Hepatocyte (in vitro differentiated cells): ENCODE measurements at regions not wholly inside any gene's neighbourhood (a gene's known extent, or its start where the extent isn't known, plus 50 kb on each side); places are given as distances from the start of the nearest gene placed in this dataset.

Experiments used
- DNase-seq: peaks from one replicate; pipeline ENCODE4 v3.0.0-alpha.2; 2016; ENCODE audit warnings: low spot score
- H2AFZ ChIP-seq: fragments of 200-600 bp; sonication (generic); 2 replicates; pipeline ENCODE4 v1.6.0; 2016; ENCODE audit warnings: antibody characterized with exemption, mild to moderate bottlenecking
- H3K27ac ChIP-seq: fragments of 200-600 bp; sonication (generic); 2 replicates; pipeline ENCODE4 v1.5.1; 2016; ENCODE audit warnings: mild to moderate bottlenecking
- H3K27me3 ChIP-seq: fragments of 200-600 bp; sonication (generic); 2 replicates; pipeline ENCODE4 v1.6.1; 2016
- H3K36me3 ChIP-seq: fragments of 200-600 bp; sonication (generic); replicated peaks from 2 replicates; pipeline ENCODE4 v1.5.1; 2016; ENCODE audit warnings: low read depth; ENCODE audit not compliant: insufficient read depth
- H3K4me1 ChIP-seq: fragments of 200-600 bp; sonication (generic); 2 replicates; pipeline ENCODE4 v1.5.1; 2016; ENCODE audit warnings: mild to moderate bottlenecking, moderate library complexity; ENCODE audit not compliant: insufficient read depth
- H3K4me2 ChIP-seq: fragments of 200-600 bp; sonication (generic); 2 replicates; pipeline ENCODE4 v1.6.0; 2016
- H3K4me3 ChIP-seq: fragments of 200-600 bp; sonication (generic); 2 replicates; pipeline ENCODE4 v1.5.1; 2016; ENCODE audit warnings: mild to moderate bottlenecking
- H3K79me2 ChIP-seq: fragments of 200-600 bp; sonication (generic); 2 replicates; pipeline ENCODE4 v1.6.0; 2017; ENCODE audit warnings: mild to moderate bottlenecking
- H3K9me2 ChIP-seq: fragments of 200-600 bp; sonication (generic); replicated peaks from 2 replicates; pipeline ENCODE4 v1.6.0; 2017; ENCODE audit warnings: mild to moderate bottlenecking; ENCODE audit not compliant: insufficient read depth
- H3K9me3 ChIP-seq: fragments of 200-600 bp; sonication (generic); 2 replicates; pipeline ENCODE4 v1.5.1; 2016; ENCODE audit warnings: low read depth, mild to moderate bottlenecking
- H4K20me1 ChIP-seq: fragments of 200-600 bp; sonication (generic); 2 replicates; pipeline ENCODE4 v1.6.0; 2016; ENCODE audit warnings: mild to moderate bottlenecking; ENCODE audit not compliant: insufficient read depth, poor library complexity, severe bottlenecking
- CTCF ChIP-seq: fragments of 200-600 bp; sonication (generic); IDR thresholded peaks from 2 replicates; pipeline ENCODE4 v1.5.1; 2016; ENCODE audit warnings: antibody characterized with exemption, mild to moderate bottlenecking; ENCODE audit not compliant: poor library complexity
- EZH2 ChIP-seq: fragments of 200-600 bp; sonication (generic); IDR thresholded peaks from 2 replicates; pipeline ENCODE4 v1.6.1; 2016; ENCODE audit warnings: antibody characterized with exemption, mild to moderate bottlenecking, borderline replicate concordance
- EZH2phosphoT487 ChIP-seq: fragments of 200-600 bp; sonication (generic); IDR thresholded peaks from one replicate; pipeline ENCODE4 v1.6.1; 2018; ENCODE audit warnings: antibody characterized with exemption, mild to moderate bottlenecking, low read depth, moderate library complexity; ENCODE audit not compliant: unreplicated experiment, severe bottlenecking
- WGBS: methylation state at CpG from one replicate; pipeline ENCODE4 v1.1.6; 2016; ENCODE audit warnings: low lambda C conversion rate; ENCODE audit errors: missing lambda C conversion rate; 5-methylcytosine and 5-hydroxymethylcytosine counted together

- Histone ChIP-seq H4K20me1 (no peaks in the 10 kb centered on the region), H3K27me3 (no peaks in the 10 kb centered on the region), H3K36me3 (no peaks in the 10 kb centered on the region), H3K4me3 (no peak overlapping the region), H3K9me2 (no peaks in the 10 kb centered on the region), H3K79me2 (no peaks in the 10 kb centered on the region), H3K27ac (no peak overlapping the region), H3K9me3 (no peaks in the 10 kb centered on the region), H2AFZ (no peak overlapping the region), H3K4me1 (peaks cover 15% of the 10 kb centered on the region), H3K4me2 (no peak overlapping the region)
- no peak for TF ChIP-seq EZH2phosphoT487
- TF ChIP-seq CTCF, result no peak
- no peak for TF ChIP-seq EZH2
- no peak for DNase-seq
- 90% methylated on average over 4 of the region's 4 CpGs for WGBS
Observed at GRCh38 chr9:2335260-2335659, 286.3 kb upstream of the VLDLR start.

- no peak overlapping the region for H3K27ac ChIP-seq
- H4K20me1 ChIP-seq, result no peaks in the 10 kb centered on the region
- no peak overlapping the region for H3K4me3 ChIP-seq
- TF ChIP-seq CTCF (peak; percentile 28), EZH2phosphoT487 (no peak)
- no peaks in the 10 kb centered on the region for H3K27me3 ChIP-seq
- no peaks in the 10 kb centered on the region for H3K9me3 ChIP-seq
- no peaks in the 10 kb centered on the region for H3K9me2 ChIP-seq
- no peaks in the 10 kb centered on the region for H3K79me2 ChIP-seq
- 80% methylated on average over 4 of the region's 4 CpGs for whole genome bisulfite sequencing
- peaks cover 15% of the 10 kb centered on the region for H3K4me1 ChIP-seq
- DNase-seq, result no peak
- H3K36me3 ChIP-seq, result no peaks in the 10 kb centered on the region
- no peak overlapping the region for H3K4me2 ChIP-seq
- H2AFZ ChIP-seq, result no peak overlapping the region
Observed at GRCh38 chr9:2336055-2336454, 285.5 kb upstream of the VLDLR start.

- Histone ChIP-seq H3K36me3 (no peaks in the 10 kb centered on the region), H3K27ac (peak overlapping the region; percentile 12), H3K79me2 (no peaks in the 10 kb centered on the region), H3K9me3 (no peaks in the 10 kb centered on the region), H3K4me2 (no peak overlapping the region), H3K4me1 (peaks cover 15% of the 10 kb centered on the region), H2AFZ (no peak overlapping the region), H3K9me2 (no peaks in the 10 kb centered on the region), H3K27me3 (no peaks in the 10 kb centered on the region), H3K4me3 (no peak overlapping the region), H4K20me1 (no peaks in the 10 kb centered on the region)
- 31% methylated on average over 2 of the region's 2 CpGs for WGBS
- DNase-seq, result no peak
- TF ChIP-seq CTCF (no peak), EZH2phosphoT487 (no peak), EZH2 (no peak)
Observed at GRCh38 chr9:2337131-2337530, 284.5 kb upstream of the VLDLR start.

DNA sequence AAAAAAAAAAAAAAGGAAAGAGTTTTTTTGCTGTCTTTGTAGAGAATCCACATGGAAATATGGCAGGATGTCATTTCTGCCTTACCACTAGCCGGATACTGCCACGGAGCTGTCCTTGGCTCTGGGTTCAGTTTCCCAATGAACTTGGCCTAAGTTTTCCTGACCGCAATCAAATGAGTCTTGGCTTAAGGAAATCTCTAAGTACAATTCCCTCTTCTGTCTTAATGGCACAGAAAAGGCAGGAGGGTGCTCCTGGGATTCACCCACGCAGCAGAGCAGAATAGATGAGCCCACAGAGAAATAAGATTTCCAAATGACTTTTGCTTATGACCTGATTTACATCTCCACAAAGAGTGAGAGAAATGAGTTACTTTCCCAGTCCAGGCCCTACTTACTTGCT, 284.0 kb upstream of the VLDLR start:
- H3K36me3 ChIP-seq, result no peaks in the 10 kb centered on the region
- H3K27ac ChIP-seq, result no peak overlapping the region
- no peaks in the 10 kb centered on the region for H3K9me3 ChIP-seq
- no peaks in the 10 kb centered on the region for H3K27me3 ChIP-seq
- no peaks in the 10 kb centered on the region for H4K20me1 ChIP-seq
- H3K9me2 ChIP-seq, result no peaks in the 10 kb centered on the region
- no peak overlapping the region for H3K4me2 ChIP-seq
- no peak for TF ChIP-seq EZH2phosphoT487
- TF ChIP-seq EZH2, result no peak
- TF ChIP-seq CTCF, result no peak
- H3K4me1 ChIP-seq, result peaks cover 15% of the 10 kb centered on the region
- no peaks in the 10 kb centered on the region for H3K79me2 ChIP-seq
- 88% methylated on average over 4 of the region's 4 CpGs for WGBS
- H3K4me3 ChIP-seq, result no peak overlapping the region
- no peak overlapping the region for H2AFZ ChIP-seq
- DNase-seq, result no peak
